Heart left ventricle (tissue), 13 donors: ENCODE measurements at regions not wholly inside any gene's neighbourhood (a gene's known extent, or its start where the extent isn't known, plus 50 kb on each side); places are given as distances from the start of the nearest gene placed in this dataset.

Experiments
- POLR2A ChIP-seq, 2 donors: fragments of 450-650 bp; IDR thresholded peaks; one replicate each; pipeline ENCODE4 v1.6.1; 2017; ENCODE audit warnings: antibody characterized with exemption in 2 of 2, mild to moderate bottlenecking in 2 of 2, moderate library complexity in 2 of 2
- TF ChIP-seq, protein P1 (sequence below), 12 donors: fragments of 200-600 bp; sonication (generic) in 4 of 12; IDR thresholded peaks; one replicate each; pipeline versions ENCODE4 v1.5.0 to v1.8.0; 2018 to 2022; ENCODE audit warnings: antibody characterized with exemption in 12 of 12, mild to moderate bottlenecking in 5 of 12
- donor health status: ischemic (EF 13 %, LVEDD 7.1; RV severe dilation, severe dysfunction).
- donor health status: DM: no; HTN: yes; CAD: no.
- donor health status: DM: no; HTN: no; CAD: no.
- donor health status: ischemic (EF 25% LVEDD 6.9; RV normal size, moderate dysfunction).
- donor health status: ischemic (EF 25% LVEDD 5.7; RV mildly dilated, moderate dysfunction).
- donor health status: ischemic (EF 35%, LVEDD 5.7; RV mildly dilated, moderate dysfunction).
- donor health status: nonischemic (EF 11% LVEDD 7.7; RV severe dilation, severe dysfunction).
- donor health status: DM: yes; HTN: yes; CAD: no.
- donor health status: PGD.
- donor health status: ischemic (EF 29% LVEDD 5.4; RV normal size, mild dysfunction).
- donor health status: nonischemic (EF 23%, LVEDD 6.1; RV moderate dilation, normal function).

GRCh38 chr12:132401982-132402381, 72.6 kb upstream of the GALNT9 start:
- TF ChIP-seq, protein P1, sequence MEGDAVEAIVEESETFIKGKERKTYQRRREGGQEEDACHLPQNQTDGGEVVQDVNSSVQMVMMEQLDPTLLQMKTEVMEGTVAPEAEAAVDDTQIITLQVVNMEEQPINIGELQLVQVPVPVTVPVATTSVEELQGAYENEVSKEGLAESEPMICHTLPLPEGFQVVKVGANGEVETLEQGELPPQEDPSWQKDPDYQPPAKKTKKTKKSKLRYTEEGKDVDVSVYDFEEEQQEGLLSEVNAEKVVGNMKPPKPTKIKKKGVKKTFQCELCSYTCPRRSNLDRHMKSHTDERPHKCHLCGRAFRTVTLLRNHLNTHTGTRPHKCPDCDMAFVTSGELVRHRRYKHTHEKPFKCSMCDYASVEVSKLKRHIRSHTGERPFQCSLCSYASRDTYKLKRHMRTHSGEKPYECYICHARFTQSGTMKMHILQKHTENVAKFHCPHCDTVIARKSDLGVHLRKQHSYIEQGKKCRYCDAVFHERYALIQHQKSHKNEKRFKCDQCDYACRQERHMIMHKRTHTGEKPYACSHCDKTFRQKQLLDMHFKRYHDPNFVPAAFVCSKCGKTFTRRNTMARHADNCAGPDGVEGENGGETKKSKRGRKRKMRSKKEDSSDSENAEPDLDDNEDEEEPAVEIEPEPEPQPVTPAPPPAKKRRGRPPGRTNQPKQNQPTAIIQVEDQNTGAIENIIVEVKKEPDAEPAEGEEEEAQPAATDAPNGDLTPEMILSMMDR (IDR thresholded peaks at IDR 0.05): no peak
- TF ChIP-seq POLR2A (IDR thresholded peaks at IDR 0.05): no peak
